ENCODE measurements at regions not wholly inside any gene's neighbourhood (a gene's known extent, or its start where the extent isn't known, plus 50 kb on each side); places are given as distances from the start of the nearest gene placed in this dataset.
A peak's percentile ranks its signal among the peaks of the same experiment; 100 is the strongest.

- DNase-seq: no peak
Observed at GRCh38 chr13:36493046-36493445, 60.8 kb downstream of the CCNA1 start.

- DNase-seq: no peak
Observed at GRCh38 chr13:36495431-36495830, 63.1 kb downstream of the CCNA1 start.

GRCh38 chr13:36509369-36509768 is 77.1 kb downstream of the CCNA1 start:
- DNase-seq: no peak

GRCh38 chr13:36512771-36513170 is 80.5 kb downstream of the CCNA1 start:
- no peak for DNase-seq

GRCh38 chr13:36513266-36513665 is 81.0 kb downstream of the CCNA1 start:
- no peak for DNase-seq

- DNase-seq: no peak
Observed at GRCh38 chr13:36515466-36515865, 83.2 kb downstream of the CCNA1 start.

- DNase-seq: no peak
Observed at GRCh38 chr13:36516225-36516624, 83.9 kb downstream of the CCNA1 start.

- no peak for DNase-seq
Observed at GRCh38 chr13:36518707-36519106, 86.4 kb downstream of the CCNA1 start.

- no peak for DNase-seq
Observed at GRCh38 chr13:36519432-36519831, 87.1 kb downstream of the CCNA1 start.

- DNase-seq: no peak
Observed at GRCh38 chr13:36520111-36520510, 87.8 kb downstream of the CCNA1 start.

- no peak for DNase-seq
Observed at GRCh38 chr13:36526897-36527296, 94.6 kb downstream of the CCNA1 start.

GRCh38 chr13:36528105-36528504 is 95.8 kb downstream of the CCNA1 start:
- DNase-seq: no peak

GRCh38 chr13:36530050-36530789 is 97.9 kb downstream of the CCNA1 start:
- DNase-seq: peak in 4 of 56 donors; percentile 2 to 24 (median 8)

- no peak for DNase-seq
Observed at GRCh38 chr13:36530861-36531590, 98.7 kb downstream of the CCNA1 start.

GRCh38 chr13:36531746-36532486 is 99.6 kb downstream of the CCNA1 start:
- no peak for DNase-seq

GRCh38 chr13:36533806-36534205 is 101.5 kb downstream of the CCNA1 start:
- DNase-seq: no peak

GRCh38 chr13:36536546-36536945 is 104.3 kb downstream of the CCNA1 start:
- no peak for DNase-seq

- DNase-seq: peak in 3 of 56 donors; percentile 5 to 10 (median 5)
Observed at GRCh38 chr13:36543671-36544070, 111.4 kb downstream of the CCNA1 start.

- DNase-seq: no peak
Observed at GRCh38 chr13:36548129-36548528, 115.8 kb downstream of the CCNA1 start.

- no peak for DNase-seq
Observed at GRCh38 chr13:36549126-36549702, 116.9 kb downstream of the CCNA1 start.

GRCh38 chr13:36549755-36550154 is 117.5 kb downstream of the CCNA1 start:
- no peak for DNase-seq

GRCh38 chr13:36550177-36550576 is 117.9 kb downstream of the CCNA1 start:
- no peak for DNase-seq
